Uterus (tissue), 2 donors: ENCODE measurements at regions not wholly inside any gene's neighbourhood (a gene's known extent, or its start where the extent isn't known, plus 50 kb on each side); places are given as distances from the start of the nearest gene placed in this dataset.

Experiments used
- POLR2A ChIP-seq, 2 donors: fragments of 450-650 bp; IDR thresholded peaks; one replicate each; pipeline ENCODE4 v1.6.1; 2016; ENCODE audit warnings: antibody characterized with exemption in 2 of 2, mild to moderate bottlenecking in 1 of 2, moderate library complexity in 1 of 2
- TF ChIP-seq, protein P1 (sequence below), 4 experiments: fragments of 200-600 bp in 2 of 4; fragments of 450-650 bp in 2 of 4; sonication (generic) in 2 of 4; IDR thresholded peaks; one replicate each; pipeline ENCODE4 v1.5.1; 2016 to 2019; ENCODE audit warnings: antibody characterized with exemption in 4 of 4, mild to moderate bottlenecking in 2 of 4, moderate library complexity in 1 of 4

GRCh38 chr12:25009496-25010092, 60.7 kb upstream of the BCAT1 start:
- TF ChIP-seq, protein P1, sequence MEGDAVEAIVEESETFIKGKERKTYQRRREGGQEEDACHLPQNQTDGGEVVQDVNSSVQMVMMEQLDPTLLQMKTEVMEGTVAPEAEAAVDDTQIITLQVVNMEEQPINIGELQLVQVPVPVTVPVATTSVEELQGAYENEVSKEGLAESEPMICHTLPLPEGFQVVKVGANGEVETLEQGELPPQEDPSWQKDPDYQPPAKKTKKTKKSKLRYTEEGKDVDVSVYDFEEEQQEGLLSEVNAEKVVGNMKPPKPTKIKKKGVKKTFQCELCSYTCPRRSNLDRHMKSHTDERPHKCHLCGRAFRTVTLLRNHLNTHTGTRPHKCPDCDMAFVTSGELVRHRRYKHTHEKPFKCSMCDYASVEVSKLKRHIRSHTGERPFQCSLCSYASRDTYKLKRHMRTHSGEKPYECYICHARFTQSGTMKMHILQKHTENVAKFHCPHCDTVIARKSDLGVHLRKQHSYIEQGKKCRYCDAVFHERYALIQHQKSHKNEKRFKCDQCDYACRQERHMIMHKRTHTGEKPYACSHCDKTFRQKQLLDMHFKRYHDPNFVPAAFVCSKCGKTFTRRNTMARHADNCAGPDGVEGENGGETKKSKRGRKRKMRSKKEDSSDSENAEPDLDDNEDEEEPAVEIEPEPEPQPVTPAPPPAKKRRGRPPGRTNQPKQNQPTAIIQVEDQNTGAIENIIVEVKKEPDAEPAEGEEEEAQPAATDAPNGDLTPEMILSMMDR (IDR thresholded peaks at IDR 0.05) = no peak
- TF ChIP-seq POLR2A (IDR thresholded peaks at IDR 0.05) = no peak
